ENCODE measurements at regions not wholly inside any gene's neighbourhood (a gene's known extent, or its start where the extent isn't known, plus 50 kb on each side); places are given as distances from the start of the nearest gene placed in this dataset.

- TF ChIP-seq CHD7 (IDR thresholded peaks at IDR 0.05; ENCODE audit: insufficient replicate concordance, low read length) (no peak), GTF2F1 (IDR thresholded peaks at IDR 0.05; ENCODE audit: borderline replicate concordance, low read depth, low read length) (no peak), GABPA (IDR thresholded peaks at IDR 0.05; ENCODE audit: borderline replicate concordance, insufficient read depth, low read length) (no peak), YY1 (IDR thresholded peaks at IDR 0.05; ENCODE audit: low read depth, low read length) (no peak), CEBPB (IDR thresholded peaks at IDR 0.05; ENCODE audit: low read depth, low read length) (no peak)
These were observed 103.7 kb upstream of the TAB2 start (continued) for GRCh38 chr6:149213829-149214228.

Data from H1 (cell line).